Ectodermal cell (in vitro differentiated cells): ENCODE measurements at regions not wholly inside any gene's neighbourhood (a gene's known extent, or its start where the extent isn't known, plus 50 kb on each side); places are given as distances from the start of the nearest gene placed in this dataset.

ENCODE experiments used
- H3K27ac ChIP-seq: 2 replicates; pipeline ENCODE4 v1.7.0; 2013; ENCODE audit warnings: mild to moderate bottlenecking, low read depth, low read length; ENCODE audit not compliant: insufficient read depth, poor library complexity, severe bottlenecking
- H3K27me3 ChIP-seq: 2 replicates; pipeline ENCODE4 v1.7.0; 2013; ENCODE audit warnings: mild to moderate bottlenecking, low read length; ENCODE audit not compliant: insufficient read depth, control insufficient read depth, poor library complexity, severe bottlenecking
- H3K36me3 ChIP-seq: one replicate; pipeline ENCODE4 v1.7.0; 2013; ENCODE audit warnings: low read length; ENCODE audit not compliant: control insufficient read depth, insufficient read depth
- H3K4me1 ChIP-seq: one replicate; pipeline ENCODE4 v1.7.0; 2013; ENCODE audit warnings: low read length; ENCODE audit not compliant: control insufficient read depth, insufficient read depth
- H3K4me3 ChIP-seq: 2 replicates; pipeline ENCODE4 v1.7.0; 2013; ENCODE audit warnings: low read depth, low read length, control low read depth; ENCODE audit not compliant: insufficient read depth
- H3K9me3 ChIP-seq: 2 replicates; pipeline ENCODE4 v1.7.0; 2013; ENCODE audit warnings: mild to moderate bottlenecking, low read length, moderate library complexity; ENCODE audit not compliant: control insufficient read depth
- WGBS, 2 experiments: methylation state at CpG; one replicate each; pipeline ENCODE4 v1.1.7; 2013; ENCODE audit warnings: missing lambda C conversion rate in 2 of 2; 5-methylcytosine and 5-hydroxymethylcytosine counted together

DNA sequence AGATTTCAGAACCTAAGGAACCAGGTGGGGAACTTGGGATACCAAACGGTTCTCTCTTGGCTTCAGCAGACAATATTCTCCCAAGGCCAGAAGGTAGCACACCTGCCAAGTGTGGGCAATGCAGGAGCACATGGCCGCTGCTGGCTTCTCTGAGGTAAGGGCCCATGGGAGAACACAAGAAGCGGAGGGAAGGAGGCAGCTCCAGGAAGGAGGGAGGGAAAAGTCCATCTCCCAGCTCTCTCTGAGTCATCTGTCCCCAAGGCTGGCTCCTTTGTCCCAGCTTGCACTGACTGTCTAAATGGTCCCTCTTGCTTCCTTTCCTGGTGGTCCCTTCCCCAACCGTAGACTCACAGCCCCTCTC lies 557.9 kb upstream of the CADM1 start:
- 86 to 91% methylated on average over 4 of the region's 4 CpGs for WGBS, 2 experiments
- no peaks in the 10 kb centered on the region for H3K27me3 ChIP-seq
- peaks cover 20% of the 10 kb centered on the region for H3K4me1 ChIP-seq
- no peaks in the 10 kb centered on the region for H3K9me3 ChIP-seq
- H3K36me3 ChIP-seq: no peaks in the 10 kb centered on the region
- no peak overlapping the region for H3K4me3 ChIP-seq
- no peak overlapping the region for H3K27ac ChIP-seq

DNA sequence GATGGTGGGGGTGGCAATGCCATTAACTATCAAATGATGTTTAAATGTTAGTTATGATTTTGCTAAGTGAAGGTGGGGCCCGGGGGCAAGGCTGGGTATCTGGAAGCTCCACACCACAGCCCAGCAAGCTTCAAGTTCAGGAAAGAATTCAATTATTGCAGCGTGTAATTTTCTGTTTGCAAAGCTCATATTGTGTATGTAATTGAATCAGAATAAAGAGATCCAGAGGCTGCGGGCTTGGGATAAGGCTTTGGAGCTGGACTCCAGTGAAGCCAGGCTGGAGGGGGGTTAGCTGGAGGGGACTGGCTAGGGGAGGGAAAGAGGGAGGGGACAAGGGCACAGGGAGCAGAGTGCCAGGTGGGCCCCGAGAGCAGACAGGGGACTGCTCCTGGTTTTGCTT lies 557.1 kb upstream of the CADM1 start:
- no peaks in the 10 kb centered on the region for H3K27me3 ChIP-seq
- 90 to 94% methylated on average over 4 of the region's 4 CpGs for WGBS, 2 experiments
- peaks cover 20% of the 10 kb centered on the region for H3K4me1 ChIP-seq
- H3K27ac ChIP-seq: no peak overlapping the region
- no peak overlapping the region for H3K4me3 ChIP-seq
- H3K36me3 ChIP-seq: no peaks in the 10 kb centered on the region
- no peaks in the 10 kb centered on the region for H3K9me3 ChIP-seq

DNA sequence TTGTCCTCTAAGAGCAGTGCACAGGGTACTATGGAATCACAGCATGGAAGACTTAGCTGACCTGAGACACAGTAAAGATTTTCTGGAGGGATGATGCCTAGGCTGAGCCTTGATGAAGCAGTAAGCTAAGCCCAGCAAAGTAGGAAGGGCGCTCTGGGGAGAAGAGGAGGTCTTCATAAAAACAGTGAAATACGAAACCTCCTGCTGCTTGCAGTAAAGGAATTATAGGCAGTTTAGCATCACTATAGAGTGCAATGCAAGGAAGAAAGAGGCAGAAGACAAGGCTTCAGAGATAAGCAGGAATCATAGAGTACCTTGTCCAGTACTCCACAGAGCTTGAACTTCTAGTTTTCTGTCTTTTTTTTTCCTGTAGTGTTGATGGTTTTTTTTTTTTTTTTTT lies 555.7 kb upstream of the CADM1 start:
- no peak overlapping the region for H3K4me3 ChIP-seq
- H3K36me3 ChIP-seq: no peaks in the 10 kb centered on the region
- no peaks in the 10 kb centered on the region for H3K9me3 ChIP-seq
- peaks cover 11% of the 10 kb centered on the region for H3K4me1 ChIP-seq
- 56 to 58% methylated on average over 2 of the region's 2 CpGs for WGBS, 2 experiments
- no peak overlapping the region for H3K27ac ChIP-seq
- no peaks in the 10 kb centered on the region for H3K27me3 ChIP-seq

DNA sequence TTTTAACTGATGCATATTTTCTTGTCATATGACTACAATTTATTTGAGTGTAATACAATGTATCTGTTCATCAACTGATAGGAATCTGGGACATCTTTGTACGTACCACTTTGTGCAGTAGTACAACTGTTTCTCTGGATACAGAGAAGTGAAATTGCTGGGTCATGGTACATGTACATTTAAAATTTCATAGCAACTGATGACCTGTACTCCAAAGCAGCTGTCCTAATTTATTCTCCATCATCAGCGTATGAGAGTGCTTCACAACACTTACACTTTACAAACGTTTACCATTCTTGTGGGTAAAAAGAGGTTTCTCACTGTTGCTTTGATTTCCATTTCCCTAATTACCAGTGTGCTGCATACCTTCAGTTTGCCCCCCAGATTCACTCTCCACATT lies 552.8 kb upstream of the CADM1 start:
- H3K4me1 ChIP-seq: peaks cover 18% of the 10 kb centered on the region
- whole genome bisulfite sequencing, 2 experiments: 82 to 88% methylated on average over 3 of the region's 3 CpGs
- no peak overlapping the region for H3K4me3 ChIP-seq
- no peaks in the 10 kb centered on the region for H3K27me3 ChIP-seq
- no peaks in the 10 kb centered on the region for H3K9me3 ChIP-seq
- H3K36me3 ChIP-seq: no peaks in the 10 kb centered on the region
- no peak overlapping the region for H3K27ac ChIP-seq

DNA sequence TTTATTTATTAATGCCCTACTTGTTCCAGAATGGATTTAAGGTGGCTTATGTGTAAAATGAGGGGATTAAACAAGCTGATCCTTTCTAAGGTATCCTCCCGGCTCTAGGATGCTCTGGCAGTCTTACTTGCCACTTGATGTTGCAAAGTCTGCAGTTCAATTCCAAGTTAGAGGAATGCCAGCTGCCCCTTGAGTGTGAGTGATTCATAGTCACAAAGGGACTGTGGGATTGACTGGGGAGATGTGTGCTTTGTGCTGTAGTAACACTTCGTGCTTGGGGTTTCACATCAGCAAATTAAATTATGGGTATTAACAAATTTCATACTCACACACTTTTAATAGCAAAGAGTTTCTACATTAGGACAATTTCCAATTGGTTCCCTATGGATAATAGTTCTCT lies 550.8 kb upstream of the CADM1 start:
- no peak overlapping the region for H3K27ac ChIP-seq
- peaks cover 15% of the 10 kb centered on the region for H3K4me1 ChIP-seq
- H3K27me3 ChIP-seq: no peaks in the 10 kb centered on the region
- H3K9me3 ChIP-seq: no peaks in the 10 kb centered on the region
- H3K36me3 ChIP-seq: no peaks in the 10 kb centered on the region
- H3K4me3 ChIP-seq: no peak overlapping the region
- 97 to 98% methylated on average over 1 to 2 of the region's 2 CpGs for WGBS, 2 experiments

DNA sequence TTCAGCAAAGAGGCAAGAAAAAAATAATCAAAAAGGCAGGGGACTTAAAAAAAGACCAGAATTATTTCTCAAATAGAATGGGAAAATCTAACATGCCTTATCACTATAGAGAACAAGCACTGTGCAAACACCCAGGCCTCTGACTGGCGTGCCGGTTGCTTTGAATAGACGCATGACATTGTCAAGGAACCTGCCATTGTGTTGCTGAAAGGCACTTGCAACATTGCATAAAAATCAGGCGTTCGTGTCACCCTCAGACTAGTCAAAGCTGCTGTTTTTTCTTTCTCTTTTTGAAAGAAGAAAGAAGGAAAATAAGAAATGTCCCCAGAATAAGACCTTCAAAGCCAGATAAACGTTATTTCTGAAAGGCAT lies 549.3 kb upstream of the CADM1 start:
- Histone ChIP-seq H3K27me3 (no peaks in the 10 kb centered on the region), H3K9me3 (no peaks in the 10 kb centered on the region), H3K4me3 (no peak overlapping the region), H3K27ac (no peak overlapping the region), H3K36me3 (no peaks in the 10 kb centered on the region), H3K4me1 (peaks cover 15% of the 10 kb centered on the region)
- 27 to 39% methylated on average over 6 of the region's 6 CpGs for WGBS, 2 experiments

DNA sequence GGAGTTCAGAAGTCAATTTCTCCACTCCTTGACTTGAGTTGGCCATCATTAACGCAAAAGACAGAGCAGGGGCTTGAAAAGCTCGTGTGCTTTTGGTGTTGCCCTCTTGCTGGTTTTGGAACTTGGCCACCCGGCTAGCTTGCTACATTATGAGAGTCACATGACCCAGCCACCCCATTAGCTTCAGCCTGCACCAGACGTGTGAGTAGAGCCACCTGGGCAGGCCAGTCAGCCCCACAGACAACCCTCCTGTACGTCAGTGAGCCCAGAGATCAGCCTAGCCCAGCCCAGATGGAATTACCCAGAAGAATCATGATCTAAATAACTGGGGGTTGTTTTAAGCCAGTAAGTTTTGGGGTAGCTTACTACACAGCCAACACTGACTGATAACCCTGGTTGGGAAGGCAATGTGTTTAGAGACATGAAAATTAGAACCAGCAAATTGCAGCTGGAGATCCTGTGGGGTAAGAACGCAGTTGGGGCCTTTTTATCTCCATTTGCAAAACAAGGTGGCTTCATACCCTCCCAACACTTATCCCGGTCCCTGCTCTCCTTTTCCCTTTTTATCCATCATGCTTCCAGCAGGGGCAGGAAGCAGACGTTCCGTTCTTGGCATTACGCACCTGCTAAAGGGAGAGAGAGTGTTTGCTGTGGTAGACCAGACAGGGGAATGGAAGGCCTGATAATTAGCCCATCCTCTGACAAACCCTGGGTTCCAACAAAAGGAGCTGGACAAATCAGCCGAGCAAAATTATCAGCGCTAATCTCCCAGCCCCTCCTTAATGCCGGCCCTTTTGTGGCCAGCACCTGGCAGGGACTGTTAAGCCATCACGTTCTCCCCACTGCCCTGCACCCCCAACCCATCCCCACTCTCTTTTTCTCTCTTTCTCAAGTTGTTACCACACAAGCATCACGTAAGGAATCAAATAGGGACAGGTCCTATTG lies 548.7 kb upstream of the CADM1 start:
- H3K9me3 ChIP-seq: no peaks in the 10 kb centered on the region
- 41% methylated on average over 15 of the region's 15 CpGs for WGBS, 2 experiments
- H3K4me3 ChIP-seq: no peak overlapping the region
- H3K27me3 ChIP-seq: no peaks in the 10 kb centered on the region
- H3K36me3 ChIP-seq: no peaks in the 10 kb centered on the region
- H3K27ac ChIP-seq: no peak overlapping the region
- H3K4me1 ChIP-seq: peaks cover 15% of the 10 kb centered on the region

DNA sequence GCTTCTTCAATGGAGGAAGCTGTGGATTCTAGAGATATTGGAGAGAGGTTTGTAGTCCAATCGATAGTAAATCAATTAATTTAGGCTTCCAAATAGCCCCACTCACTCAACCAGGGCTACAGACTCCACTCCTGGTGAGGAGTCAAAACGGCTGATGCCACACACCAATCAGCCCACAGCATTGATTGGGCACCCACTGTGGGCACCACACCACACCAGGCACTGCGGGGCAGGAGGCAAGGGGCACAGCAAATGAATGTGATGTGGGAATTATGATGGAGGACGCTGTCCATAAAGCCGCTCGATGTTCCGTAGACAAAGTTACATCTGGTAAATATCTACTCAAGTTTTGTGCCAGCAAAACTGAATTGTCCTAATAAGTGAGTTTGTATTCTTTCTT lies 547.3 kb upstream of the CADM1 start:
- H3K4me1 ChIP-seq: peaks cover 15% of the 10 kb centered on the region
- no peaks in the 10 kb centered on the region for H3K9me3 ChIP-seq
- H3K27ac ChIP-seq: no peak overlapping the region
- no peaks in the 10 kb centered on the region for H3K27me3 ChIP-seq
- no peaks in the 10 kb centered on the region for H3K36me3 ChIP-seq
- no peak overlapping the region for H3K4me3 ChIP-seq
- WGBS, 2 experiments: 97 to 98% methylated on average over 7 of the region's 7 CpGs

DNA sequence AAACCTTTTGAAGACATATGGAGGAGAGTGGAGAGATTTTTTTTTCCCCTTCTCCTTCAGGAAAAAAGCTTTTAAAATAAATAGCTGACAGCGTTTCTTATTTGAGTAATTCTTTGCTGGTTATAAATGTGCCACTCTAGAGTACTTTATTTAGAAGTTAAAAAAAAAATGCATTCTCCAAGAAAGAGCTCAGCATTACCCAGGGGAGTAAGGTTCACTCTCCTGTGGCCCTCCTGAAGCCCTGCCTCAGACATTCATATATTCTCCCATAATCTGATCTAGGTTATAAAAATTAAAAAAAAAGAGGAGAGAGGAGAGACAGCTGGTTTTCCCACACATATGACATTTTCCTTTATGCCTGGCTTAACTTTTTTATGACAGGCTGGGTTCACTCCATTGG lies 545.2 kb upstream of the CADM1 start:
- no peaks in the 10 kb centered on the region for H3K27me3 ChIP-seq
- H3K36me3 ChIP-seq: no peaks in the 10 kb centered on the region
- WGBS, 2 experiments: 80% methylated on average over 1 of the region's 1 CpG; no CpG with 5 or more reads in 1 of the 2 experiments
- peaks cover 22% of the 10 kb centered on the region for H3K4me1 ChIP-seq
- no peak overlapping the region for H3K27ac ChIP-seq
- no peaks in the 10 kb centered on the region for H3K9me3 ChIP-seq
- H3K4me3 ChIP-seq: no peak overlapping the region

DNA sequence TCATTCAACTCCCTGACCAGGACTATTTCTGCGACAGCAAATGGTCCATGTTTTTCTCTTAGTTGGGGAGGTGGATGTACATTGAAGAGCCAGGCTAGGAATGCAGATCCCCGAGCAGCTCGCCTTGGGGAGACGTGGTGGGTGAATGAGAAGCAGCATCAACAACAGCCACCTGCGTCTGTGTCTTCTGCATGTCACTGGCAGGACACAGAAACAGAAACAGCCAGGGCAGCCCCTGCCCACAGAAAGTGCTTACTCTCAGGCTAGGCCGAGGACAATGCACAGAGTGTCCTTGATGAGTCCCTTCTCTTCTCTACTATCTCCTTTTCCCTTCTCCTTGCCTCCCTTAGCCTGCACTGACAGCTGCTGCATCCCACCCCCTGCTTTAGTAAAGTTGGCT lies 541.9 kb upstream of the CADM1 start:
- no peaks in the 10 kb centered on the region for H3K36me3 ChIP-seq
- no peak overlapping the region for H3K4me3 ChIP-seq
- H3K27me3 ChIP-seq: no peaks in the 10 kb centered on the region
- no peak overlapping the region for H3K27ac ChIP-seq
- peaks cover 8% of the 10 kb centered on the region for H3K4me1 ChIP-seq
- 95% methylated on average over 6 of the region's 6 CpGs for WGBS, 2 experiments
- no peaks in the 10 kb centered on the region for H3K9me3 ChIP-seq
